CD4-positive, alpha-beta memory T cell (primary cell): ENCODE measurements at regions not wholly inside any gene's neighbourhood (a gene's known extent, or its start where the extent isn't known, plus 50 kb on each side); places are given as distances from the start of the nearest gene placed in this dataset.

Experiments used
- CTCF ChIA-PET: fragments of 350-600 bp; sonication (Branson Sonifier 250); formaldehyde crosslinking; loops from one replicate; lab custom pipeline; 2021; ENCODE audit warnings: inconsistent platforms; ENCODE audit not compliant: partially characterized antibody; lab: Charles Lee
- POLR2A ChIA-PET: fragments of 350-600 bp; sonication (Branson Sonifier 250); formaldehyde crosslinking; loops from one replicate; lab custom pipeline; 2021; ENCODE audit not compliant: partially characterized antibody; lab: Charles Lee
- DNase-seq, 5 donors: peaks; one replicate each; pipeline versions ENCODE4 v3.0.0 to v3.0.0-alpha.2; 2020 to 2022; ENCODE audit warnings: mixed read lengths in 1 of 5
- H3K27ac ChIP-seq: one replicate; pipeline ENCODE4 v1.7.0; 2013; ENCODE audit warnings: low read depth, low read length
- H3K27me3 ChIP-seq: 2 replicates; pipeline ENCODE4 v1.7.0; 2013; ENCODE audit warnings: mild to moderate bottlenecking, low read length, moderate library complexity; ENCODE audit not compliant: insufficient read depth
- H3K36me3 ChIP-seq: 2 replicates; pipeline ENCODE4 v1.7.0; 2013; ENCODE audit warnings: mild to moderate bottlenecking, low read length, moderate library complexity; ENCODE audit not compliant: insufficient read depth
- H3K4me1 ChIP-seq: 2 replicates; pipeline ENCODE4 v1.7.0; 2013; ENCODE audit warnings: mild to moderate bottlenecking, low read length, moderate library complexity; ENCODE audit not compliant: insufficient read depth
- H3K4me3 ChIP-seq, 2 donors: one replicate each; pipeline ENCODE4 v1.7.0; 2013; ENCODE audit warnings: low read length in 2 of 2, mild to moderate bottlenecking in 1 of 2
- H3K9me3 ChIP-seq, 2 donors: one replicate each; pipeline ENCODE4 v1.7.0; 2013; ENCODE audit warnings: low read length in 2 of 2, control low read depth in 1 of 2; ENCODE audit not compliant: control insufficient read depth in 1 of 2
- H3K27ac Mint-ChIP-seq, 7 donors: one replicate each; pipeline ENCODE4 v1.8.0; 2020 to 2021; ENCODE audit warnings: mixed read lengths in 7 of 7, mild to moderate bottlenecking in 6 of 7, inconsistent platforms in 3 of 7, moderate library complexity in 3 of 7
- H3K27me3 Mint-ChIP-seq, 2 donors: one replicate each; pipeline ENCODE4 v1.8.0; 2020 to 2021; ENCODE audit warnings: mixed read lengths in 2 of 2
- H3K36me3 Mint-ChIP-seq, 2 donors: one replicate each; pipeline ENCODE4 v1.8.0; 2020 to 2021; ENCODE audit warnings: mixed read lengths in 2 of 2, inconsistent platforms in 1 of 2, mild to moderate bottlenecking in 1 of 2
- H3K4me1 Mint-ChIP-seq, 4 donors: one replicate each; pipeline ENCODE4 v1.8.0; 2020 to 2021; ENCODE audit warnings: mixed read lengths in 4 of 4, mild to moderate bottlenecking in 1 of 4
- H3K4me3 Mint-ChIP-seq, 8 donors: one replicate each; pipeline ENCODE4 v1.8.0; 2020 to 2021; ENCODE audit warnings: mixed read lengths in 8 of 8, mild to moderate bottlenecking in 7 of 8, moderate library complexity in 6 of 8, inconsistent platforms in 3 of 8
- H3K9me3 Mint-ChIP-seq, 8 donors: one replicate each; pipeline ENCODE4 v1.8.0; 2020 to 2021; ENCODE audit warnings: mixed read lengths in 8 of 8, mild to moderate bottlenecking in 5 of 8, inconsistent platforms in 3 of 8, moderate library complexity in 1 of 8
- intact Hi-C: fragments of 100-400 bp; cut with micrococcal nuclease; formaldehyde crosslinking; loops from one replicate; pipeline ENCODE4 v1.15.1; 2023

- Mint-ChIP-seq H3K36me3 (no peaks in the 10 kb centered on the region), H3K4me1 (no peaks in the 10 kb centered on the region), H3K4me3 (no peak overlapping the region), H3K27ac (no peak overlapping the region), H3K27me3 (peaks cover 6 to 7% of the 10 kb centered on the region in 2 donors), H3K9me3 (no peaks in the 10 kb centered on the region)
- H3K4me1 ChIP-seq: no peaks in the 10 kb centered on the region
- intact Hi-C loops: no loop called here
- no peak overlapping the region for H3K4me3 ChIP-seq
- ChIA-PET POLR2A (no interaction called here), CTCF (no interaction called here)
- H3K27ac ChIP-seq: no peak overlapping the region
- H3K9me3 ChIP-seq: no peaks in the 10 kb centered on the region
- DNase-seq: no peak
- H3K27me3 ChIP-seq: no peaks in the 10 kb centered on the region
- H3K36me3 ChIP-seq: no peaks in the 10 kb centered on the region
Observed at GRCh38 chr18:54509793-54510192, 81.3 kb upstream of the DYNAP start.

DNA sequence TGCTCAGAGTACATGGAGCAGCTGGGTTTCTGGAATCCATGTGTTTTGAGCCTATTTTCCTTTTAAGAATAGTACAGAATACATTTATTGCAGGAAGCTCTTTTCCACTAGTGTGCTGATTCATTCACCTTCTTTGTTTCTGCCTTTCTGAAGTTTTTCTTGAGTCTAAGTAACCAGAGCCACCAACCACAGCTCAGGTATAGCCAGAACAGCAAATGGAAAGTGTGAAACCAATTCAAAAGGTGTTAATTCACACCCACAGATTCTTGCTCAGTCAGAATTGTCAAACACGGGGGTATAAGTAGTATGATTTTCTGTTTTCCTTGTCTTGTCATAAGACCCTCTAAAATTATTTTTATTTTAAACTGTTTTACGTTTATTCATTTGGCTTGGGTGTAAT is 75.9 kb upstream of the DYNAP start:
- no peak overlapping the region for H3K4me3 Mint-ChIP-seq
- H3K4me1 Mint-ChIP-seq: no peaks in the 10 kb centered on the region
- H3K4me3 ChIP-seq: no peak overlapping the region
- CTCF ChIA-PET: interaction anchor here (1.5 kb wide), 1 partner anchor 33 kb away, joined by 3 read pairs; no protein-coding TSS in a partner anchor
- no peaks in the 10 kb centered on the region for H3K36me3 Mint-ChIP-seq
- intact Hi-C loops: no loop called here
- H3K36me3 ChIP-seq: no peaks in the 10 kb centered on the region
- no peak overlapping the region for H3K27ac ChIP-seq
- no peaks in the 10 kb centered on the region for H3K4me1 ChIP-seq
- no peaks in the 10 kb centered on the region for H3K9me3 ChIP-seq
- no peak overlapping the region for H3K27ac Mint-ChIP-seq
- POLR2A ChIA-PET: no interaction called here
- no peaks in the 10 kb centered on the region for H3K9me3 Mint-ChIP-seq
- H3K27me3 Mint-ChIP-seq: peaks cover 2% of the 10 kb centered on the region in 2 donors
- H3K27me3 ChIP-seq: no peaks in the 10 kb centered on the region
- DNase-seq: no peak

DNA sequence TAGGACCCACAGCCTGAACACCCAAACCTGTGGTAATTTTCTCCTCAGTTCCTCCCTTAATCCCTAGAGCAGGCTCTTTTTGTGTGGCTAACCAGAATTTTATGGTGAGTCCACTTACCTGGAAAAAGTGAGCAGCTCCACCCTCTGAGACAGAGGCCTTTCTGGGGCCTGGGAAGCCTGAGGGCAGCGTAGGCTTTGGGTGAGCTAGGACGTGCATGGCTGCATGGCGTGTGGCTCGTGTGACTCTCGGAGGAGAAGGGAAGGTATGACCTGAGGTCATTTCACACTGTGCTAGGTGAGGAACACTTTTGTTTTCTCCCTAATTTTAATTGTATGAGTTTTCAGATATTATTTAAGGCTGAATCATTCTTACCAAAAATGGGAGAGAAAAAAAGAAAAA is 73.5 kb upstream of the DYNAP start:
- no peak for DNase-seq
- H3K27me3 Mint-ChIP-seq: peaks cover 0 to 2% of the 10 kb centered on the region in 2 donors
- H3K4me3 ChIP-seq: no peak overlapping the region
- no peaks in the 10 kb centered on the region for H3K36me3 Mint-ChIP-seq
- intact Hi-C loops: no loop called here
- no peak overlapping the region for H3K27ac Mint-ChIP-seq
- no peaks in the 10 kb centered on the region for H3K4me1 Mint-ChIP-seq
- H3K27ac ChIP-seq: no peak overlapping the region
- no peak overlapping the region for H3K4me3 Mint-ChIP-seq
- no peaks in the 10 kb centered on the region for H3K36me3 ChIP-seq
- ChIA-PET POLR2A (no interaction called here), CTCF (no interaction called here)
- no peaks in the 10 kb centered on the region for H3K27me3 ChIP-seq
- H3K9me3 ChIP-seq: no peaks in the 10 kb centered on the region
- H3K9me3 Mint-ChIP-seq: peaks cover 0 to 2% (median 0%) of the 10 kb centered on the region in 8 donors
- H3K4me1 ChIP-seq: no peaks in the 10 kb centered on the region

GRCh38 chr18:54521846-54522245 is 69.2 kb upstream of the DYNAP start:
- no peak for DNase-seq
- Mint-ChIP-seq H3K27ac (no peak overlapping the region), H3K4me3 (no peak overlapping the region), H3K27me3 (peaks cover 0 to 2% of the 10 kb centered on the region in 2 donors), H3K4me1 (no peaks in the 10 kb centered on the region), H3K9me3 (peaks cover 0 to 2% (median 0%) of the 10 kb centered on the region in 8 donors), H3K36me3 (no peaks in the 10 kb centered on the region)
- no peak overlapping the region for H3K27ac ChIP-seq
- H3K9me3 ChIP-seq: no peaks in the 10 kb centered on the region
- CTCF ChIA-PET: no interaction called here
- H3K4me1 ChIP-seq: no peaks in the 10 kb centered on the region
- intact Hi-C loops: no loop called here
- H3K27me3 ChIP-seq: no peaks in the 10 kb centered on the region
- no peak overlapping the region for H3K4me3 ChIP-seq
- POLR2A ChIA-PET: no interaction called here
- H3K36me3 ChIP-seq: no peaks in the 10 kb centered on the region

DNA sequence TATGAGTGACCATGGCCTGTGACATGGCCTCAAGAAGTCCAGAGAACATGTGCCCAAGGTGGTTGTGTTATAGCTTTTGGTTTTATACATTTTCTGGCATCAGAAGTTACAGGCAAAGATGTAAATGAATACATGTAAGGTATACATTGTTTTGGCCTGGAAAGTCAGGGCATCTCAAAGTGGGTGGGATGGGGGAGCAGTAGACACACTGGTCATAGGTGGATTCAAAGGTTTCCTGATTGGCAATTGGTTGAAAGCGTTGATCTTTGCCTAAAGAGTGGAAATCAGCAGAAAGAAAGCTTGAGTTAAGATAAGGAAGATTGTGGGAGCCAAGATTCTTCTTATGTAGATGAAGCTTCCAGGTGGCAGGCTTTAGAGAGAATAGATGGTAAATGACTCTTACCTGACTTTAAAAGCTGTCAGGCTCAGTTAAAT is 62.1 kb upstream of the DYNAP start:
- no peak overlapping the region for H3K27ac ChIP-seq
- intact Hi-C loops: no loop called here
- no peak for DNase-seq
- no peak overlapping the region for H3K4me3 ChIP-seq
- ChIA-PET POLR2A (no interaction called here), CTCF (no interaction called here)
- H3K9me3 ChIP-seq: no peaks in the 10 kb centered on the region
- H3K36me3 ChIP-seq: no peaks in the 10 kb centered on the region
- H3K27me3 ChIP-seq: no peaks in the 10 kb centered on the region
- Mint-ChIP-seq H3K36me3 (no peaks in the 10 kb centered on the region), H3K27ac (no peak overlapping the region), H3K9me3 (peaks cover 0 to 2% (median 0%) of the 10 kb centered on the region in 8 donors), H3K4me3 (no peak overlapping the region), H3K4me1 (no peaks in the 10 kb centered on the region), H3K27me3 (peaks cover 3 to 6% of the 10 kb centered on the region in 2 donors)
- H3K4me1 ChIP-seq: no peaks in the 10 kb centered on the region

GRCh38 chr18:54529444-54529843 is 61.6 kb upstream of the DYNAP start:
- H3K27me3 ChIP-seq: no peaks in the 10 kb centered on the region
- no peak overlapping the region for H3K27ac ChIP-seq
- CTCF ChIA-PET: no interaction called here
- H3K36me3 Mint-ChIP-seq: no peaks in the 10 kb centered on the region
- H3K36me3 ChIP-seq: no peaks in the 10 kb centered on the region
- H3K27ac Mint-ChIP-seq: no peak overlapping the region
- H3K9me3 ChIP-seq: no peaks in the 10 kb centered on the region
- POLR2A ChIA-PET: no interaction called here
- no peaks in the 10 kb centered on the region for H3K4me1 Mint-ChIP-seq
- H3K4me3 ChIP-seq: no peak overlapping the region
- intact Hi-C loops: no loop called here
- peaks cover 3 to 6% of the 10 kb centered on the region in 2 donors for H3K27me3 Mint-ChIP-seq
- peaks cover 0 to 2% (median 0%) of the 10 kb centered on the region in 8 donors for H3K9me3 Mint-ChIP-seq
- no peak overlapping the region for H3K4me3 Mint-ChIP-seq
- no peaks in the 10 kb centered on the region for H3K4me1 ChIP-seq
- DNase-seq: no peak

DNA sequence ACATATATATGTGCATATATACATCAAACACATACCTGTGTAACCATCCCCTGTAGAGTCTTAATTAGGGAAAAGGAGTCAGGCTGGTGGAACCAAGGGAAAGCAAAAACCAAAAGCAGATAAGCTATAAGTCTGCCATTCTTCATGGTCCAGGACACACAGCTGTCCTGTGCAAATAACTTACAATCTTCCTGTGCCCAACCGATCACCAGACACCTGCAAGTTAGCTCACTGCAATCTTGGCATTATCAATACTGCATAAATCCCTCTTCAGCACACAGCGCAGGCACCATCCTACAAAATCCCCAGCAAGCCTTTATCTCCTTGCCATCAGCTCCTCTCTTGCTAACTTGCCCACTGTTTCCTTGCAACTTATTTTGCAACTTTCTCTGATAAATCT is 60.8 kb upstream of the DYNAP start:
- Mint-ChIP-seq H3K4me1 (no peaks in the 10 kb centered on the region), H3K36me3 (no peaks in the 10 kb centered on the region), H3K4me3 (no peak overlapping the region), H3K9me3 (peaks cover 0 to 2% (median 0%) of the 10 kb centered on the region in 8 donors), H3K27ac (no peak overlapping the region), H3K27me3 (peaks cover 3 to 6% of the 10 kb centered on the region in 2 donors)
- Histone ChIP-seq H3K27ac (no peak overlapping the region), H3K9me3 (no peaks in the 10 kb centered on the region), H3K4me1 (no peaks in the 10 kb centered on the region), H3K4me3 (no peak overlapping the region), H3K36me3 (no peaks in the 10 kb centered on the region), H3K27me3 (no peaks in the 10 kb centered on the region)
- ChIA-PET POLR2A (no interaction called here), CTCF (no interaction called here)
- intact Hi-C loops: no loop called here
- DNase-seq: no peak
